H9 (cell line): ENCODE measurements at regions not wholly inside any gene's neighbourhood (a gene's known extent, or its start where the extent isn't known, plus 50 kb on each side); places are given as distances from the start of the nearest gene placed in this dataset.

ENCODE experiments used
- DNase-seq: peaks from one replicate; pipeline ENCODE4 v3.0.0-alpha.2; 2017
- H2AFZ ChIP-seq: one replicate; pipeline ENCODE4 v1.6.1; 2013; ENCODE audit warnings: mild to moderate bottlenecking, low read length, control low read depth, moderate library complexity
- H2AK5ac ChIP-seq: 2 replicates; pipeline ENCODE4 v1.6.1; 2013; ENCODE audit warnings: low read length, control low read depth, mixed read lengths; ENCODE audit not compliant: insufficient read length
- H2BK120ac ChIP-seq: one replicate; pipeline ENCODE4 v1.6.1; 2013; ENCODE audit warnings: low read depth, mild to moderate bottlenecking, low read length, control low read depth, inconsistent platforms; ENCODE audit not compliant: poor library complexity, severe bottlenecking
- H2BK12ac ChIP-seq: 2 replicates; pipeline ENCODE4 v1.6.1; 2013; ENCODE audit warnings: low read length, control low read depth, mixed read lengths, low read depth; ENCODE audit not compliant: insufficient read length
- H2BK15ac ChIP-seq: 2 replicates; pipeline ENCODE4 v1.6.1; 2013; ENCODE audit warnings: low read depth, low read length, control low read depth
- H2BK20ac ChIP-seq: one replicate; pipeline ENCODE4 v1.6.1; 2013; ENCODE audit warnings: low read depth, mild to moderate bottlenecking, low read length, control low read depth, inconsistent platforms; ENCODE audit not compliant: poor library complexity, severe bottlenecking
- H2BK5ac ChIP-seq: 2 replicates; pipeline ENCODE4 v1.6.1; 2013; ENCODE audit warnings: low read length, control low read depth, mixed read lengths; ENCODE audit not compliant: insufficient read length
- H3K14ac ChIP-seq: 2 replicates; pipeline ENCODE4 v1.6.1; 2013; ENCODE audit warnings: low read length, control low read depth; ENCODE audit not compliant: insufficient read depth
- H3K18ac ChIP-seq: 2 replicates; pipeline ENCODE4 v1.6.1; 2013; ENCODE audit warnings: low read depth, mild to moderate bottlenecking, mixed read lengths, low read length, control low read depth; ENCODE audit not compliant: insufficient read length
- H3K23ac ChIP-seq: 2 replicates; pipeline ENCODE4 v1.6.1; 2013; ENCODE audit warnings: low read length, control low read depth, mixed read lengths, low read depth; ENCODE audit not compliant: insufficient read length
- H3K23me2 ChIP-seq: 2 replicates; pipeline ENCODE4 v1.6.1; 2013; ENCODE audit warnings: low read depth, mild to moderate bottlenecking, mixed read lengths, low read length, control low read depth; ENCODE audit not compliant: insufficient read length, poor library complexity, severe bottlenecking
- H3K27ac ChIP-seq: 2 replicates; pipeline ENCODE4 v1.5.1; 2013; ENCODE audit warnings: low read length, control low read depth, mixed read lengths, low read depth; ENCODE audit not compliant: insufficient read length
- H3K27me3 ChIP-seq: 2 replicates; pipeline ENCODE4 v1.6.1; 2013; ENCODE audit warnings: low read length, control low read depth, inconsistent platforms; ENCODE audit not compliant: insufficient read depth
- H3K4ac ChIP-seq: 2 replicates; pipeline ENCODE4 v1.6.1; 2013; ENCODE audit warnings: low read depth, mild to moderate bottlenecking, control low read depth, inconsistent platforms, low read length, moderate library complexity
- H3K4me1 ChIP-seq: 2 replicates; pipeline ENCODE4 v1.6.1; 2013; ENCODE audit warnings: low read length, control low read depth, inconsistent platforms; ENCODE audit not compliant: insufficient read depth
- H3K4me2 ChIP-seq: 2 replicates; pipeline ENCODE4 v1.6.1; 2013; ENCODE audit warnings: low read length, control low read depth, mixed read lengths; ENCODE audit not compliant: insufficient read length, insufficient read depth
- H3K56ac ChIP-seq: 2 replicates; pipeline ENCODE4 v1.6.1; 2013; ENCODE audit warnings: low read depth, mild to moderate bottlenecking, mixed read lengths, low read length, control low read depth; ENCODE audit not compliant: insufficient read length
- H3K79me1 ChIP-seq: 2 replicates; pipeline ENCODE4 v1.6.1; 2013; ENCODE audit warnings: low read depth, mild to moderate bottlenecking, moderate library complexity, low read length, control low read depth, inconsistent platforms; ENCODE audit not compliant: insufficient read depth, poor library complexity, severe bottlenecking
- H3K79me2 ChIP-seq: 2 replicates; pipeline ENCODE4 v1.6.1; 2013; ENCODE audit warnings: low read length, control low read depth, inconsistent platforms; ENCODE audit not compliant: insufficient read depth
- H3K9ac ChIP-seq: 2 replicates; pipeline ENCODE4 v1.6.1; 2013; ENCODE audit warnings: low read length, control low read depth, mixed read lengths; ENCODE audit not compliant: insufficient read length; ENCODE audit errors: extremely low read depth
- H3K9me3 ChIP-seq: one replicate; pipeline ENCODE4 v1.6.1; 2013; ENCODE audit warnings: low read depth, low read length, inconsistent platforms; ENCODE audit not compliant: control insufficient read depth
- H3T11ph ChIP-seq: one replicate; pipeline ENCODE4 v1.6.1; 2013; ENCODE audit warnings: mild to moderate bottlenecking, low read length, control low read depth, inconsistent platforms
- H4K20me1 ChIP-seq: one replicate; pipeline ENCODE4 v1.6.1; 2013; ENCODE audit not compliant: control insufficient read depth, insufficient read length, insufficient read depth
- H4K5ac ChIP-seq: 2 replicates; pipeline ENCODE4 v1.6.1; 2013; ENCODE audit warnings: low read depth, mild to moderate bottlenecking, mixed read lengths, low read length, control low read depth; ENCODE audit not compliant: insufficient read length
- H4K8ac ChIP-seq: replicated peaks from 2 replicates; pipeline ENCODE4 v1.6.1; 2013; ENCODE audit warnings: low read length, control low read depth, mixed read lengths, low read depth; ENCODE audit not compliant: insufficient read length
- H4K91ac ChIP-seq: 2 replicates; pipeline ENCODE4 v1.6.1; 2013; ENCODE audit warnings: low read depth, mild to moderate bottlenecking, moderate library complexity, mixed read lengths, low read length, control low read depth; ENCODE audit not compliant: insufficient read length
- H3K27ac Mint-ChIP-seq, 3 experiments: 2 replicates in 2 of 3; 3 replicates in 1 of 3; pipeline ENCODE4 v1.8.0; 2020 to 2021; ENCODE audit warnings: mixed read lengths in 3 of 3, mild to moderate bottlenecking in 1 of 3, moderate library complexity in 1 of 3
- H3K27me3 Mint-ChIP-seq: 2 replicates; pipeline ENCODE4 v1.8.0; 2021; ENCODE audit warnings: low read depth, mild to moderate bottlenecking, moderate library complexity, mixed read lengths
- H3K36me3 Mint-ChIP-seq, 3 experiments: 2 replicates in 2 of 3; 3 replicates in 1 of 3; pipeline ENCODE4 v1.8.0; 2020 to 2021; ENCODE audit warnings: low read depth in 3 of 3, mixed read lengths in 3 of 3; ENCODE audit not compliant: insufficient read depth in 1 of 3
- H3K4me1 Mint-ChIP-seq, 2 experiments: 2 replicates each; pipeline ENCODE4 v1.8.0; 2020; ENCODE audit warnings: mixed read lengths in 2 of 2
- H3K4me3 Mint-ChIP-seq, 2 experiments: 2 replicates in 1 of 2; 3 replicates in 1 of 2; pipeline ENCODE4 v1.8.0; 2020 to 2021; ENCODE audit warnings: mild to moderate bottlenecking in 2 of 2, mixed read lengths in 2 of 2, moderate library complexity in 1 of 2
- H3K9me3 Mint-ChIP-seq, 2 experiments: 2 replicates in 1 of 2; 3 replicates in 1 of 2; pipeline ENCODE4 v1.8.0; 2020; ENCODE audit warnings: mild to moderate bottlenecking in 2 of 2, mixed read lengths in 2 of 2, moderate library complexity in 1 of 2
- CTCF ChIP-seq: fragments of 200-600 bp; sonication (generic); conservative IDR thresholded peaks from 3 replicates; pipeline ENCODE4 v1.8.0; 2021; ENCODE audit warnings: antibody characterized with exemption, mild to moderate bottlenecking
- WGBS: extraction: QIAGEN DNeasy Blood & Tissue Kit; methylation state at CpG from one replicate; pipeline ENCODE4 v1.1.7; 2013; ENCODE audit warnings: missing lambda C conversion rate, low lambda C conversion rate, mixed read lengths; ENCODE audit not compliant: insufficient read length; ENCODE audit errors: extremely low coverage; 5-methylcytosine and 5-hydroxymethylcytosine counted together

- H4K91ac ChIP-seq, result no peak overlapping the region
- no peaks in the 10 kb centered on the region for H3K79me2 ChIP-seq
- no peak overlapping the region for H3K14ac ChIP-seq
- H4K20me1 ChIP-seq, result no peaks in the 10 kb centered on the region
- no peak for DNase-seq
- no peak overlapping the region for H2BK5ac ChIP-seq
- H3K23ac ChIP-seq, result no peak overlapping the region
- no peak overlapping the region for H4K5ac ChIP-seq
- no peak overlapping the region for H2AK5ac ChIP-seq
- no peak overlapping the region for H3K4me3 Mint-ChIP-seq
- WGBS, result no CpG with 5 or more reads among the region's 6 CpGs
- no peak overlapping the region for H2BK12ac ChIP-seq
- H3K27me3 Mint-ChIP-seq, result no peaks in the 10 kb centered on the region; the same call in none of the 2 replicates
- H3K27ac Mint-ChIP-seq, result no peak overlapping the region
- no peak overlapping the region for H3K9ac ChIP-seq
- H2BK20ac ChIP-seq, result no peak overlapping the region
- H3K27me3 ChIP-seq, result no peaks in the 10 kb centered on the region
- H3T11ph ChIP-seq, result no peak overlapping the region
- H3K4ac ChIP-seq, result no peak overlapping the region
- no peak overlapping the region for H2BK120ac ChIP-seq
- no peaks in the 10 kb centered on the region; the same call in 1 of the 2 replicates for H3K4me1 ChIP-seq
- TF ChIP-seq CTCF, result no peak
- no peak overlapping the region for H3K4me2 ChIP-seq
- no peaks in the 10 kb centered on the region for H3K9me3 ChIP-seq
- no peak overlapping the region for H3K18ac ChIP-seq
- H3K23me2 ChIP-seq, result no peaks in the 10 kb centered on the region
- H3K56ac ChIP-seq, result no peak overlapping the region
- no peak overlapping the region for H3K27ac ChIP-seq
- H3K36me3 Mint-ChIP-seq, result peaks cover 0 to 7% (median 5%) of the 10 kb centered on the region in 3 experiments; a peak in 4 of 7 replicates
- peaks cover 4 to 6% of the 10 kb centered on the region in 2 experiments; a peak in 4 of 5 replicates for H3K9me3 Mint-ChIP-seq
- H4K8ac ChIP-seq, result no peak overlapping the region
- no peaks in the 10 kb centered on the region for H3K79me1 ChIP-seq
- no peak overlapping the region for H2AFZ ChIP-seq
- peaks cover 27 to 36% of the 10 kb centered on the region in 2 experiments for H3K4me1 Mint-ChIP-seq
- no peak overlapping the region for H2BK15ac ChIP-seq
These were observed 101.6 kb downstream of the SELENOF start for GRCh38 chr1:86812286-86812685.
